Lower leg skin (tissue), 4 donors: ENCODE measurements at regions not wholly inside any gene's neighbourhood (a gene's known extent, or its start where the extent isn't known, plus 50 kb on each side); places are given as distances from the start of the nearest gene placed in this dataset.

Experiments
- DNase-seq, 2 donors: peaks; one replicate each; pipeline ENCODE4 v3.0.0-alpha.2; 2019; ENCODE audit warnings: low spot score in 2 of 2
- H3K4me3 ChIP-seq: fragments of 200-600 bp; sonication (generic); 2 replicates; pipeline ENCODE4 v1.5.1; 2017; ENCODE audit warnings: mild to moderate bottlenecking, low read depth; ENCODE audit not compliant: poor library complexity, severe bottlenecking
- POLR2A ChIP-seq, 2 donors: fragments of 450-650 bp; IDR thresholded peaks; one replicate each; pipeline ENCODE4 v1.6.1; 2016 to 2017; ENCODE audit warnings: antibody characterized with exemption in 2 of 2, mild to moderate bottlenecking in 1 of 2, moderate library complexity in 1 of 2
- WGBS, 2 donors: methylation state at CpG; one replicate each; pipeline ENCODE4 v1.1.5; 2018; 5-methylcytosine and 5-hydroxymethylcytosine counted together
- intact Hi-C: fragments of 100-400 bp; cut with DNase I; formaldehyde crosslinking; loops from one replicate; pipeline ENCODE4 v1.15.0; 2023; ENCODE audit warnings: low total_unique reads
- TF ChIP-seq, protein P1 (sequence below), 3 donors: fragments of 450-650 bp; IDR thresholded peaks; one replicate each; pipeline ENCODE4 v1.5.1; 2016; ENCODE audit warnings: antibody characterized with exemption in 3 of 3, mild to moderate bottlenecking in 3 of 3, moderate library complexity in 2 of 3

DNA sequence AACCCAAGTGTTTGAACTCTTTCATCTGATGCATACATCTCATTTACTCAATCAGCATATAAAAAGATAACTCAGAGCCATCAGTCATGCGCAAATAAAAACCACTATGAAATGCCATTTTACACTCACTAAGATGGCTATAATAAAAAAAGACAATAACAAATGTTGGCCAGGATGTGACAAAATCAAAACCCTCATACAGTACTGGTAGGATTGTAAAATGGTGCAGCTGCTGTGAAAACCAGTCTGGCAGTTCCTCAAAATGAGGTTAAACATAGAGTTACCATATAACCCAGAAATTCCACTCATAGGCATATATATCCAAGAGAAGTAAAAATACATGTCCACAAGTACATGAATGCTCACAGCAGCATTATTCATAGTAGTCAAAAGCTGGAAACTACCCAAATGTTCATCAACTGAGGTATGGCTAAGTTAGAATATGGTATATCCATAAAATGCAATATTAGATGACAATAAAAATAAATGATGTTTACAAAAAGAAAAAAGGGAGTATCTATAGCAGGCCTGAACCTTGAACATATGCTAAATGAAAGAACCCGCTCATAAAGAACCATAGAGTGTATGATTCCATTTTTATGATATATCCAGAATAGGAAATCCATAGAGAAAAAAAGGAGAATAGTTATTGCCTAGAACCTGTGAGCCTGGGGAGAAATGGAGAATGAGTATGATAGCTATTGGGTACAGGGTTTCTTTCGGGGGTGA, 265.1 kb downstream of the SIPA1L2 start:
- TF ChIP-seq POLR2A (IDR thresholded peaks at IDR 0.05) = no peak
- TF ChIP-seq, protein P1, sequence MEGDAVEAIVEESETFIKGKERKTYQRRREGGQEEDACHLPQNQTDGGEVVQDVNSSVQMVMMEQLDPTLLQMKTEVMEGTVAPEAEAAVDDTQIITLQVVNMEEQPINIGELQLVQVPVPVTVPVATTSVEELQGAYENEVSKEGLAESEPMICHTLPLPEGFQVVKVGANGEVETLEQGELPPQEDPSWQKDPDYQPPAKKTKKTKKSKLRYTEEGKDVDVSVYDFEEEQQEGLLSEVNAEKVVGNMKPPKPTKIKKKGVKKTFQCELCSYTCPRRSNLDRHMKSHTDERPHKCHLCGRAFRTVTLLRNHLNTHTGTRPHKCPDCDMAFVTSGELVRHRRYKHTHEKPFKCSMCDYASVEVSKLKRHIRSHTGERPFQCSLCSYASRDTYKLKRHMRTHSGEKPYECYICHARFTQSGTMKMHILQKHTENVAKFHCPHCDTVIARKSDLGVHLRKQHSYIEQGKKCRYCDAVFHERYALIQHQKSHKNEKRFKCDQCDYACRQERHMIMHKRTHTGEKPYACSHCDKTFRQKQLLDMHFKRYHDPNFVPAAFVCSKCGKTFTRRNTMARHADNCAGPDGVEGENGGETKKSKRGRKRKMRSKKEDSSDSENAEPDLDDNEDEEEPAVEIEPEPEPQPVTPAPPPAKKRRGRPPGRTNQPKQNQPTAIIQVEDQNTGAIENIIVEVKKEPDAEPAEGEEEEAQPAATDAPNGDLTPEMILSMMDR (IDR thresholded peaks at IDR 0.05) = no peak
- H3K4me3 ChIP-seq = no peak overlapping the region
- WGBS, 2 donors = 97 to 98% methylated on average over 3 of the region's 3 CpGs
- DNase-seq = no peak
- intact Hi-C loops = no loop called here

DNA sequence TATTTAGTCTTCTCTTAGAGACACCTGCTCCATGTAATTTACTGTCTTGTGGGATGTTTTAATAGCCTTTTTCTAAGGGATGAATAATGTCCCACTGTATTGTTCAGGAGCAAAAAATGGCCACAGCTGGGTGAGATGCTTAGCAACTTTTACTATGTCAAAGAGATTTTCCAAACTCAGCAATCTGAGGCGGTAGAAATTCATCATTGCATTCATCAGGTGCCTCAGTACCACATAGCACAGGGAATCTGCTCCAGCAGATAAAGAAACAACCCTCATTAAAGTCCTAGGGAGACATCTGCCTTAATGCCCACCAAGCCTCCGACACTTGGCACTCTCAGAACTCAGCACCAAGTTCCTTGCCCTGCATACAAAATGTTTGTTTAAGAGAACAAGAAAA, 266.9 kb downstream of the SIPA1L2 start:
- TF ChIP-seq, protein P1 (IDR thresholded peaks at IDR 0.05) = no peak
- TF ChIP-seq POLR2A (IDR thresholded peaks at IDR 0.05) = no peak
- no peak overlapping the region for H3K4me3 ChIP-seq
- DNase-seq = no peak
- 65 to 71% methylated on average over 2 of the region's 2 CpGs for WGBS, 2 donors
- intact Hi-C loops = no loop called here

DNA sequence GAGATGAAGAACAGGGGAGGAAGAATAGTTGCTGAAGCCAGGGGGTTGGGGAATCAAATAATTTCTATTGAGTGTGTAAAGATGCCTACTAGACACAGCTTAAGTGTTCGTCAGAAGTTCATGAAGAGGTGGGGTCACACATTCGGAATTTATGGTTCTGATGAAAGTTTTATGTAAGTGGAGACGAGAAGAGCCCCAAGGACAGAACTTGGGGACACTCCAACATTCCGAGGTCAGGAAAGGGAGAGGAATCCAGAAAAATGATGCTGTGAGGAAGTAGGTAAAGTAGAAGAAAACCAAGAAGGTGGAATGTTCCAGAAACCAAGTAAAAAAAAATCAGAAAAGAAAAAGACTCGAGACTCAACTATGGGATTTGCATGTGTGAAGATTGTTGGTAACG, 272.5 kb downstream of the SIPA1L2 start:
- TF ChIP-seq, protein P1 (IDR thresholded peaks at IDR 0.05) = no peak
- TF ChIP-seq POLR2A (IDR thresholded peaks at IDR 0.05) = no peak
- no peak for DNase-seq
- intact Hi-C loops = no loop called here
- 65 to 71% methylated on average over 6 of the region's 6 CpGs for WGBS, 2 donors
- H3K4me3 ChIP-seq = no peak overlapping the region

DNA sequence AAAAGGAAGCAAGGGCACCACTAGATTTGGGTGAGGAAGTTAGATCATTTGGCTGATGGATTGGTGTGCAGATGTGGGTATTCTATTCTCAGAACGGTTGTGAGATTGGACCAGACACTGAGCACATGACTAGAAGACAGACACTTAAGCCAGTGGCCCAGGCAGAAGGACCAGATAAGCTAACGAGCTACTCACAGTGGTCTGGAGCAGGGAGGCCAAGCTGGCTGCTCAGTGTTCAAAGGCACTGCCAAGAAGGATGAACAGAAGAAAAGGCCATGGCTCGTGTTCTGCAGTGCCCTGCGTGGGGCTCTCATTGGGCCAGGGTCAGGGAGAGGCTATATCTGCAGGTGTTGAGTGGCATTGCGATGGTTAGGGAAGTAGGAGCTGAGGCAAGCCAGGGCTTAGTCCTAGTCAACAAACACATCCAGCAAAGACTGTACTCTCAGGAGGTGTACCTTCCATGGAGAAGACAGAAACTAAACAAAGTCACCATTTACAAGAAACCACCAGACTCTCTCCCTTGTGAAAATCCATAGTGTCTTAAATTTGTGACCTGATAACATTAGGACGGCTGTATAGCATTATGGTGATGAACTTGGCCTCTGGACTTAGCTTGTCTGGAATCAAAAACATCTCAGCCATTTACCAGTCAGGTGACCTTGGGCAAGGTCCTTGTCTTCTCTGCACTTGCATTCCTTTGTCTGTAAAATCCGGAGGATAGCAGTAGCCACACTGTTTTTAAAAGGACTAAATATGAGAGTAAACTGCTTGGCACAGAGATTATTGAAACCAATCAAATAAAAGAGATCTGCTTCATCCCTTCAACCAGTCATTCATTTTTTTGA, 274.5 kb downstream of the SIPA1L2 start:
- no peak for DNase-seq
- H3K4me3 ChIP-seq = no peak overlapping the region
- WGBS, 2 donors = 79 to 83% methylated on average over 7 of the region's 7 CpGs
- TF ChIP-seq, protein P1 (IDR thresholded peaks at IDR 0.05) = no peak
- TF ChIP-seq POLR2A (IDR thresholded peaks at IDR 0.05) = no peak
- intact Hi-C loops = no loop called here

DNA sequence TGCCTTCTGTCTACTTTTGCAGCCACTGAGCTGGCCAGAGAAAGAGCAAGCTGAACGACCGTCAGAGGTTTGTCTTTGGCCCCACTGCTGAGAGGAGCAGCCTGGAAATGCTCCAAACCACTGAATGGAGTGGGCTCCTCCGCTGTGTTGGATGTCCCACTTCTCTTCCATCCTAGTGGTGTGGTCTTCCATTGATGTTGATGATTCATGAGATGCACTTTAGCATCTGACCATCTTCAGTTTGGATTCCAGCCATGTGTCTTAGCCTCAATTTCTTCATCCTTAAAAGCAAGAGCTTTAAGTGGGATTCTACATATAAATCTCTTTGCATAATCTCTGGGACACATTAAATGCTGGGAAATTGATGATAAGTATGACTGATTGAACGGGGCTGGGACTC, 276.9 kb downstream of the SIPA1L2 start:
- 63 to 69% methylated on average over 4 of the region's 4 CpGs for WGBS, 2 donors
- TF ChIP-seq, protein P1 (IDR thresholded peaks at IDR 0.05) = no peak
- TF ChIP-seq POLR2A (IDR thresholded peaks at IDR 0.05) = no peak
- intact Hi-C loops = no loop called here
- no peak overlapping the region for H3K4me3 ChIP-seq
- no peak for DNase-seq
